SK-N-SH treated with all-trans-retinoic acid at 6 μM for 48 hours (cell line): ENCODE measurements at regions not wholly inside any gene's neighbourhood (a gene's known extent, or its start where the extent isn't known, plus 50 kb on each side); places are given as distances from the start of the nearest gene placed in this dataset.
A peak's percentile ranks its signal among the peaks of the same experiment; 100 is the strongest.

Experiments used
- ATAC-seq: fragments of 200-7000 bp; cut with Tn5 transposase; 3 replicates; pipeline ENCODE4 v1.9.1; 2020; ENCODE audit warnings: mild to moderate bottlenecking, moderate library complexity
- BACH2 ChIP-seq: fragments of 250-450 bp; sonication (Bioruptor Pico); IDR thresholded peaks from 2 replicates; pipeline ENCODE4 v1.9.0; 2021; ENCODE audit warnings: mild to moderate bottlenecking, borderline replicate concordance
- CREB5 ChIP-seq: fragments of 250-450 bp; sonication (Bioruptor Pico); IDR thresholded peaks from 2 replicates; pipeline ENCODE4 v1.5.1; 2020; ENCODE audit warnings: low read depth, mild to moderate bottlenecking, moderate library complexity
- CSDC2 ChIP-seq: fragments of 250-450 bp; sonication (Bioruptor Pico); IDR thresholded peaks from 2 replicates; pipeline ENCODE4 v1.5.0; 2020; ENCODE audit warnings: mild to moderate bottlenecking, moderate library complexity
- CSRNP3 ChIP-seq: fragments of 250-450 bp; sonication (Bioruptor Pico); IDR thresholded peaks from 2 replicates; pipeline ENCODE4 v1.5.1; 2021; ENCODE audit warnings: mild to moderate bottlenecking, moderate library complexity
- GLIS3 ChIP-seq: fragments of 250-450 bp; sonication (Bioruptor Pico); IDR thresholded peaks from 2 replicates; pipeline ENCODE4 v1.5.0; 2020; ENCODE audit warnings: mild to moderate bottlenecking, moderate library complexity
- OSR1 ChIP-seq: fragments of 250-450 bp; sonication (Bioruptor Pico); IDR thresholded peaks from 2 replicates; pipeline ENCODE4 v1.8.0; 2022; ENCODE audit warnings: moderate library complexity, mild to moderate bottlenecking, inconsistent platforms
- PATZ1 ChIP-seq: fragments of 250-450 bp; sonication (Bioruptor Pico); IDR thresholded peaks from 2 replicates; pipeline ENCODE4 v1.8.0; 2020; ENCODE audit warnings: mild to moderate bottlenecking, moderate library complexity, borderline replicate concordance
- PPARA ChIP-seq: fragments of 250-450 bp; sonication (Bioruptor Pico); IDR thresholded peaks from 2 replicates; pipeline ENCODE4 v1.5.0; 2020; ENCODE audit warnings: mild to moderate bottlenecking, borderline replicate concordance
- RARB ChIP-seq: fragments of 250-450 bp; sonication (Bioruptor Pico); IDR thresholded peaks from 2 replicates; pipeline ENCODE4 v1.8.0; 2021; ENCODE audit warnings: mild to moderate bottlenecking, moderate library complexity
- SNAI2 ChIP-seq: fragments of 250-450 bp; sonication (Bioruptor Pico); IDR thresholded peaks from 2 replicates; pipeline ENCODE4 v1.5.0; 2020; ENCODE audit warnings: mild to moderate bottlenecking, moderate library complexity
- TSHZ2 ChIP-seq: fragments of 250-450 bp; sonication (Bioruptor Pico); IDR thresholded peaks from 2 replicates; pipeline ENCODE4 v1.5.0; 2020; ENCODE audit warnings: mild to moderate bottlenecking, moderate library complexity
- ZC3H10 ChIP-seq: fragments of 250-450 bp; sonication (Bioruptor Pico); IDR thresholded peaks from 2 replicates; pipeline ENCODE4 v1.5.1; 2021; ENCODE audit warnings: mild to moderate bottlenecking, moderate library complexity
- ZFP3 ChIP-seq: fragments of 250-450 bp; sonication (Bioruptor Pico); IDR thresholded peaks from 2 replicates; pipeline ENCODE4 v1.5.0; 2020; ENCODE audit warnings: mild to moderate bottlenecking, moderate library complexity
- ZFP30 ChIP-seq: fragments of 450-650 bp; formaldehyde crosslinking; IDR thresholded peaks from 2 replicates; pipeline ENCODE4 v1.5.0; 2022; ENCODE audit warnings: mild to moderate bottlenecking, moderate library complexity
- ZNF70 ChIP-seq: fragments of 450-650 bp; formaldehyde crosslinking; IDR thresholded peaks from 2 replicates; pipeline ENCODE4 v1.5.0; 2020; ENCODE audit warnings: mild to moderate bottlenecking, moderate library complexity
- ZNF8 ChIP-seq: fragments of 450-650 bp; formaldehyde crosslinking; IDR thresholded peaks from 2 replicates; pipeline ENCODE4 v1.5.0; 2020; ENCODE audit warnings: mild to moderate bottlenecking, moderate library complexity

GRCh38 chrX:68929332-68930150, 100.7 kb downstream of the EFNB1 start:
- no peak for TF ChIP-seq ZNF70
- ATAC-seq: peak; percentile 95

GRCh38 chrX:68928401-68928800, 99.6 kb downstream of the EFNB1 start:
- ATAC-seq: no peak
- no peak for TF ChIP-seq TSHZ2
- TF ChIP-seq CSDC2 (CRISPR knock-in tag): no peak
- TF ChIP-seq OSR1 (CRISPR knock-in tag): no peak
- TF ChIP-seq ZFP30 (CRISPR knock-in tag): no peak
- no peak for TF ChIP-seq GLIS3
- TF ChIP-seq PATZ1 (CRISPR knock-in tag): no peak
- no peak for TF ChIP-seq ZC3H10 (CRISPR knock-in tag)
- no peak for TF ChIP-seq ZNF8 (CRISPR knock-in tag)

- no peak for ATAC-seq
Observed at GRCh38 chrX:68927178-68927577, 98.4 kb downstream of the EFNB1 start.

More at GRCh38 chrX:68927178-68927577, 98.4 kb downstream of the EFNB1 start:
- no peak for TF ChIP-seq ZC3H10 (CRISPR knock-in tag)
- no peak for TF ChIP-seq ZNF70
- no peak for TF ChIP-seq ZNF8 (CRISPR knock-in tag)
- TF ChIP-seq CSRNP3 (CRISPR knock-in tag): no peak
- no peak for TF ChIP-seq ZFP30 (CRISPR knock-in tag)
- no peak for TF ChIP-seq SNAI2 (CRISPR knock-in tag)
- no peak for TF ChIP-seq BACH2
- no peak for TF ChIP-seq CREB5 (CRISPR knock-in tag)
- TF ChIP-seq RARB (CRISPR knock-in tag): no peak
- no peak for TF ChIP-seq PPARA (CRISPR knock-in tag)
- TF ChIP-seq CSDC2 (CRISPR knock-in tag): no peak
- no peak for TF ChIP-seq GLIS3
- TF ChIP-seq ZFP3 (CRISPR knock-in tag): no peak
- no peak for TF ChIP-seq PATZ1 (CRISPR knock-in tag)
